Medulla oblongata (tissue), 1 donor: ENCODE measurements at regions not wholly inside any gene's neighbourhood (a gene's known extent, or its start where the extent isn't known, plus 50 kb on each side); places are given as distances from the start of the nearest gene placed in this dataset.
"Not testable (repeated sequence)": the region's sequence is repeated elsewhere in the genome, so short reads cannot be mapped to it uniquely, and the experiment has no call there.

Source experiments
- DNase-seq: peaks from one replicate; pipeline ENCODE4 v3.0.0-alpha.2; 2015; ENCODE audit errors: extremely low spot score

- no peak for DNase-seq
Measured at GRCh38 chr9:71364186-71364955, 242.9 kb upstream of the TRPM3 start.

- DNase-seq, result no peak
Measured at GRCh38 chr9:71363286-71363961, 242.0 kb upstream of the TRPM3 start.

- no peak for DNase-seq
Measured at GRCh38 chr9:71361357-71361756, 239.9 kb upstream of the TRPM3 start.

GRCh38 chr9:71357346-71357745 is 235.9 kb upstream of the TRPM3 start:
- DNase-seq, result no peak

GRCh38 chr9:71355884-71356283 is 234.5 kb upstream of the TRPM3 start:
- no peak for DNase-seq

DNA sequence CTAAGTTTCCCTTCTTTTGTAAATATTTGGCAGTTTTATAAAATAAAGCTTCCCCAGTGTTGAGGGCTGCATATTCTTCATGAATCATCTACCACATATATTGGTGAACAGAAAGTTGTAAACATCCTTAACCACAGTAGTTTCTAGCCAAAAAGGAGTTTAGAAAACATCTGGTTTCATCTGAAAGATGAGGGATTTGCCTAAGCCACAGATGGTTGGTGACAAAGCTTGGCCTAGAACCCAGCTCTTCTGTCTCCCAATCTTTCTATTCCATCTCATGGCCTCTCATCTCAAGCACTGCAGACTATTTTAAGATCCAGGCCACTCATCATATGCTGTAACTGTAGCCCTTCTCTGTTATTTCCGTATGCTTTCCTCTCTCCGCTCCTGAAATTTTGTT is 232.3 kb upstream of the TRPM3 start:
- DNase-seq, result no peak

- no peak for DNase-seq
Measured at GRCh38 chr9:71352837-71353236, 231.4 kb upstream of the TRPM3 start.

DNA sequence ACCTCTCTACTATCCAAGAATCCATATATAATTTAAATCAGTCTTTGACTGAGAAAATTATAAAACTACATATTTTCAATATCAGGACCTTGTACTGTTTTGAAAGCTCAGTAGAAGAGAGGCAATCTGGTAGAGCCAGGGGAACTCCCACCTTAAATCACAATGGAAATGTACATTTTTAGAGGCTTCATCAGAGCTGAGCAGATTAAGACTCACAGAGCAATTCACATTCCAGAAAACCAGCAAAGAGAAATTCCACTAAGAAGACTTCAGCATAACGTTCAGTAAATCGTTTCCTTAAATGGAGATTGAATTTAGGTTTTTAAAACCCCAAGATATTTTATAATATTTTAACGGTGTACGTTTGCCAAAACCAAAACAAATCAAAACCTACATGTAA is 227.8 kb upstream of the TRPM3 start:
- no peak for DNase-seq

GRCh38 chr9:71333321-71333720 is 211.9 kb upstream of the TRPM3 start:
- no peak for DNase-seq

GRCh38 chr9:71331603-71332002 is 210.2 kb upstream of the TRPM3 start:
- DNase-seq, result no peak

DNA sequence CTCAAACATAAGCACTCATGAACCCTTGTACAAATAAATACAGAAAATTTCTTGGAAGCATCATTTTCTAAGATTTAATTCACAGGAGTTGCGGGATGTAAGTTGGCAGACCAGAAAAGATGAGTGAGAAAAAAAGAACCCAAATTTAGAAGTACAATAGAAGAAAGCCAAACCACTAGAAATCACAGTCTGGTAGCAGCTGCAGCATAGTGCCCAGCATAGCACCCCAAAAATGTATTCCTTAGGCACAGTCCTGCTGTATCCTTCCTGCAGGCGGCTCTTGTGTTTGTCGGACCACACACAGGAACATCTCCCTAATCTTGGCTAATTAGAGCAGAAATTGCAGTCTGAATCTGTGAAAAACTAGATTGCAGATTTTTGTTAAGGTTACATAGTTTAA is 208.5 kb upstream of the TRPM3 start:
- DNase-seq, result no peak

DNA sequence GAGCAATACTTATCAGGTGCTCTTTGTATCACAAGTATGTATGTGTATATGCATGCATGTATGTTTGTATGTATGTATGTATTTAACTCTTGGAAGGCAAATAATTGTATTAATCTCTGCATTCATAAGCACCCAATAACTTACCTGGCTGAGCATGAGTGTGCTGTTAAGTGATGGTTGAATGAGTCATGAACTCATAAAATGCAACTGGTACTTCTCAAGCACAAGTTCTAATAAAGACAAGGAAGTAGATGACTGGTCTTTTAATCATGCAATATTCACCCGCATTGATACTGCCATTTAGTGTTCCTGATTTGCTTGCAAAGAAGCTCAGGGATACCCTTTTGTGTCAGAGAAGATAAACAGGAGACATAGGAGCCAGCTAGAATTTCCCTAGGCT is 204.9 kb upstream of the TRPM3 start:
- DNase-seq, result no peak

DNA sequence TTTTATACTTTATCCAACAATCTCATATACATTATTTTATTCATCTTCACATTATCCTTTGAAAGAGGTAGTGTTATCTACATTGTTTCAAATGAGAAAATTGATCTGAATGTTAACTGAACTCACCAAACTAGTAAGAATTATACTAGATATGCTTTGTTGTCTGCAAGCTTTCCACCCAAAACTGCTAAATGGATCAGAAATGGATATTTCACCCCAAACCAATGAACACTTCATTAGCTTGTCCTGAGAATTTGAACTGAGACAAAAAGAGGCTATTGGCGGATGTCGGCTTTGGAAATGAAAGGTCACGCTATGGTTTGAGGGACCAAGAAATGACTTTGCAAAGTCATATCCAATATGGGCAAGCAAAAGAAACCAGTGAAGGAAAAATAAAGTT is 201.9 kb upstream of the TRPM3 start:
- no peak for DNase-seq

DNA sequence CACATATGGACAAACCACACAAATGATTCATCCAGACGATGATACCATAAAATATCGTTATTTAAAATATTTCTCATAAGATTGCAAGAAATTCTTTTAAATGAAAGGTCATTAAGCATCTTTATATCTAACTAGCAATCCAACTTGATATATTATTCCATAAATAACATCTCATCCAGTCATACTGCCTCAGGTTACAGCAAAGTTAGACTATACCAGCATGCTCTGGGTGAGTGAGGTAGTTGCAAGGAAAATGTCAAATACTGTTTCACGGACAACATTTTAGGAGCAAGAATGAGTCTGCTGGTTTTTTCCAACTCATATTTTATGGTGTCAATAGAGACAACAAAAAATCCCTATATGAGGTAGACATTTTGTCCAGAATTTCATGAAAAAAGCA is 200.9 kb upstream of the TRPM3 start:
- DNase-seq, result no peak

GRCh38 chr9:71308454-71308853 is 187.0 kb upstream of the TRPM3 start:
- no peak for DNase-seq

- DNase-seq, result no peak
Measured at GRCh38 chr9:71306134-71306533, 184.7 kb upstream of the TRPM3 start.

- no peak for DNase-seq
Measured at GRCh38 chr9:71303351-71303750, 181.9 kb upstream of the TRPM3 start.

DNA sequence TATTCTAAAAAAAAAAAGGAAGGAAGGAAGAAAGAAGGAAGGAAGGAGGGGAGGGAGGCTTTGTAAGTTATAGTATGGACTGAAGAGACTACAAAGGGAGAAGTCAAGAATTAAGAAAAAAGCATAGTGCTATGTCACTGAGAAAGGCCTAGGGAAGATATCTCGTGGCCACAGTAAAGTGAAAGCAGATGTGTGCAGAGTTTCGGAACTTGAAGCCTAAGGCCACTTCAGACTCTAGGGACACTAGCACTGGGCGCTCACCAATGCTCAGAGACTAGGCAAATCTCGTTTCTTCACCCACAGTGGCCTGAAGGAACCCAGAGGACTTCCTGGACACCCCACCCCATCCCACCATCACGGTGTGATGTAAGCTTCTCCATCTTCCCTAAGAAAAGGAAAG is 181.4 kb upstream of the TRPM3 start:
- DNase-seq, result no peak

DNA sequence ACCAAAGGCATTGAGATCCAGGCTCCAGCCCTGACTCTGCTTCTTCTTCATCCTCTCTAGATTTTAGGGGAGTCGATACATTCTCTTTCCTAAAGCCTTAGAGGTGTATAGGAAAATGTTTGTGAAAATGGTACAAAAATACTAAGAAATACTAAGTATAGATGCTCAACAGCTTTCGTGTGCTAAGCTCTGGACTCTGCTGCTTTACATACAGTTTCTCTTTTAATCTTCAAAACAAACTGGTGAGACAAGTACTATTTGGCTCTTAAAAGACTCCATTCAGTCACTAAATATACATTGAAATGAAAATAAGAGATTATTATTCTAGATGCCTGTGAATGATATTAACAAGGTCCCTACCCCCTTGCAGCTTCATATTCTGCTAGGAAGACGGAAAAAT is 174.5 kb upstream of the TRPM3 start:
- no peak for DNase-seq

DNA sequence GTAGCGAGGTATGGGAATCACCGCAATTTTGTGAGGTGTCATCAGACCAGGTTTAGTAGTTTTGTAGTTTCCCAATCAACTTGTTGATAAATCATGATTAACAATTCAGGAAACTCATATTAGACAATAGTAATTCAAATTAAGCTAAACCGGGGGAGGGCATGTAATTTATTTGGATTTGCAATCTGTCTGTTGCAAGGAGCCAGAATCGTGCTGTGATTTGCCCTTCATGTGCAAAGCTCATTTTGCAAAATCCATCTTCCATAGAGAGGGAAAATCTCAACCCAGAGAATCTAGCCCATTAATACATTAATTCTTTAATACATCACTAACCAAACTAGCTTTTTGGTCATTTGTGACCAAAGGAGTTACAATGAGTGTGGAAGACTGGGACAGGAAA is 164.7 kb upstream of the TRPM3 start:
- no peak for DNase-seq

GRCh38 chr9:71285191-71285656 is 163.8 kb upstream of the TRPM3 start:
- DNase-seq, result peak; percentile 87

GRCh38 chr9:71282116-71282515 is 160.7 kb upstream of the TRPM3 start:
- DNase-seq, result not testable (repeated sequence)

DNA sequence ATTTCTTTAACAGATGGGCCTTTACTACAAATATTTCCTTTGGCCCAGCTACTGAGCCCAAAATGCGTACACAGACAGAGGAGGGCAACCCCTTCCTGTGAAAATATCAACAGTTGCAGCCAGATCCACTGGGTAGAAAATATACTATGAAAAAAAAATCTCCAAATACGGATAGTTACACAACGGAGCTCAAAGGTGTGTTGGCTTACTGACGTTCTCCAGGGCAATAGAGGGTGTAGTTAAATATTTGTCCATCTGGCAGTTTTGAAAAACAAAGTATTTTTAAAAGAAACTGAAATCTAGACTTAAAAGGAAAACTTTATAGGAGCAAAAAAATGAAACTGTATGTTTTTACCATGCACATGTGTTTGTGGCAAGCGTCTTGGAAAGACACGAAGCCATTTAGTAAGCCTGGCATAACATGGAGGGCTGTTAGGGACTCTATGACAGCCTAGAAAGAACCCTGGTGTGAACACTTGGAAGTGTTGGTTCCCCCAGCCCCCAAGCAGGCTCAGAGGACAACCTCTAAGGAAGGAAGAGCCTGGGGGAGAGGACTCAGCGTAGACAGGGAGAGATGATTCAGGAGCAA is 157.8 kb upstream of the TRPM3 start:
- no peak for DNase-seq
